ENCODE measurements at regions not wholly inside any gene's neighbourhood (a gene's known extent, or its start where the extent isn't known, plus 50 kb on each side); places are given as distances from the start of the nearest gene placed in this dataset.

DNA sequence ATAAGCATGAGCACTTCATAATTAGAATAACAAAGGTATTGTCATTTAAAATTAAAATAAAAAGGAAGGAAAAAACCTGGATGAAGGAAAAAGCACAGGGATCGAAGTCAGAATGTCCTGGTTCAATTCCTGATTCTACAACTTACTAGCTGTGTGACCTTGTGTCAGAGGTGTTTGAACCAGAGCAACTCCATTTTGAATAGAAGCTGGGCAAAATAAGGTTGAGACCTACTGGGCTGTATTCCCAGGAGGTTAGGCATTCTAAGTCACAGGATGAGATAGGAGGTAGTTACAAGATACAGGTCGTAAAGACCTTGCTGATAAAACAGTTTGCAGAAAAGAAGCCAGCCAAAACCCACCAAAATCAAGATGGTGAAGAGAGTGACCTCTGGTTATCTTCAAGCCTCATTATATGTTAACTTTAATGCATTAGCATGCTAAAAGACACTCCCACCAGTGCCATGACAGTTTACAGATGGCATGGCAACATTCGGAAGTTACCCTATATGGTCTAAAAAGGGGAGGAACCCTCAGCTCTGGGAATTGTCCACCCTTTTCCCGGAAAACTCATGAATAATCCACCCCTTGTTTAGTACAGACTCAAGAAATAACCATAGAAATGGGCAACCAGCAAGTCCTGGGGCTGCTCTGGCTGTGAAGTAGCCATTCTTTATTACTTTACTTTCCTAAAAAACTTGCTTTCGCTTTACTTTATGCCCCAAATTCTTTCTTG is 412.7 kb downstream of the PIK3R1 start:
- intact Hi-C loops (cut with micrococcal nuclease; ENCODE audit: unreplicated experiment) (no loop called here), in situ Hi-C loops (cut with HindIII; ENCODE audit: extremely low pct_ligation_motif_present, low pct_unique_long_range_greater_than_20kb) (no loop called here)
- DNase-seq (ENCODE audit: low spot score) (no peak), FAIRE-seq (no peak), ATAC-seq (no peak)
- Histone ChIP-seq H3K36me3 (replicated peaks in 1 of 2; ENCODE audit: control insufficient read depth in 1 of 2, insufficient read depth in 2 of 2, low read length in 2 of 2) (no peaks in the 10 kb centered on the region), H4K20me1 (ENCODE audit: insufficient read depth, low read length) (no peaks in the 10 kb centered on the region), H3K4me2 (ENCODE audit: low read depth, low read length) (no peak overlapping the region), H3K27me3 (ENCODE audit: control insufficient read depth in 1 of 2, insufficient read depth in 2 of 2, low read length in 2 of 2) (no peaks in the 10 kb centered on the region), H3K79me2 (ENCODE audit: insufficient read depth, low read length) (no peaks in the 10 kb centered on the region), H3K27ac (ENCODE audit: extremely low read length, insufficient read depth, low read length) (no peak overlapping the region), H3K4me3 (replicated peaks in 1 of 3; ENCODE audit: insufficient read depth in 1 of 3, low read depth in 2 of 3, low read length in 3 of 3) (no peak overlapping the region), H3K9ac (ENCODE audit: insufficient read depth, low read depth, low read length) (no peak overlapping the region), H3K9me3 (ENCODE audit: low read length) (no peaks in the 10 kb centered on the region), H3K4me1 (ENCODE audit: insufficient read depth, low read length) (no peaks in the 10 kb centered on the region), H2AFZ (ENCODE audit: low read length) (no peak overlapping the region)
- ChIA-PET CTCF (ENCODE audit: low intra/inter-chr PET ratio, low total read pairs) (no interaction called here), POLR2A (no interaction called here)
- 12% methylated on average over 5 of the region's 5 CpGs for WGBS (ENCODE audit: low lambda C conversion rate)
- no TSS peak for BruUV-seq (replicated peaks)
- TF ChIP-seq HDAC2 (CRISPR knock-in tag; IDR thresholded peaks at IDR 0.05) (no peak), E2F5 (CRISPR knock-in tag; conservative IDR thresholded peaks at IDR 0.05) (no peak), CREB1 (IDR thresholded peaks at IDR 0.05) (no peak), CREB1 (CRISPR knock-in tag; IDR thresholded peaks at IDR 0.05) (no peak), SAP130 (CRISPR knock-in tag; IDR thresholded peaks at IDR 0.05; ENCODE audit: low read depth) (no peak), EP300 (IDR thresholded peaks at IDR 0.05; ENCODE audit: low read depth in 2 of 2, low read length in 2 of 2) (no peak), EP300 (CRISPR knock-in tag; IDR thresholded peaks at IDR 0.05; ENCODE audit: borderline replicate concordance) (no peak), THAP8 (CRISPR knock-in tag; IDR thresholded peaks at IDR 0.05; ENCODE audit: borderline replicate concordance) (no peak), TRIM24 (CRISPR knock-in tag; IDR thresholded peaks at IDR 0.05) (no peak), ZFP36 (IDR thresholded peaks at IDR 0.05; ENCODE audit: borderline replicate concordance, low read depth, low read length, partially characterized antibody) (no peak)
- TF ChIP-seq, protein P1, sequence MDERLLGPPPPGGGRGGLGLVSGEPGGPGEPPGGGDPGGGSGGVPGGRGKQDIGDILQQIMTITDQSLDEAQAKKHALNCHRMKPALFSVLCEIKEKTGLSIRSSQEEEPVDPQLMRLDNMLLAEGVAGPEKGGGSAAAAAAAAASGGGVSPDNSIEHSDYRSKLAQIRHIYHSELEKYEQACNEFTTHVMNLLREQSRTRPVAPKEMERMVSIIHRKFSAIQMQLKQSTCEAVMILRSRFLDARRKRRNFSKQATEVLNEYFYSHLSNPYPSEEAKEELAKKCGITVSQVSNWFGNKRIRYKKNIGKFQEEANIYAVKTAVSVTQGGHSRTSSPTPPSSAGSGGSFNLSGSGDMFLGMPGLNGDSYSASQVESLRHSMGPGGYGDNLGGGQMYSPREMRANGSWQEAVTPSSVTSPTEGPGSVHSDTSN (CRISPR knock-in tag; IDR thresholded peaks at IDR 0.05) = no peak
- TF ChIP-seq, protein P2, sequence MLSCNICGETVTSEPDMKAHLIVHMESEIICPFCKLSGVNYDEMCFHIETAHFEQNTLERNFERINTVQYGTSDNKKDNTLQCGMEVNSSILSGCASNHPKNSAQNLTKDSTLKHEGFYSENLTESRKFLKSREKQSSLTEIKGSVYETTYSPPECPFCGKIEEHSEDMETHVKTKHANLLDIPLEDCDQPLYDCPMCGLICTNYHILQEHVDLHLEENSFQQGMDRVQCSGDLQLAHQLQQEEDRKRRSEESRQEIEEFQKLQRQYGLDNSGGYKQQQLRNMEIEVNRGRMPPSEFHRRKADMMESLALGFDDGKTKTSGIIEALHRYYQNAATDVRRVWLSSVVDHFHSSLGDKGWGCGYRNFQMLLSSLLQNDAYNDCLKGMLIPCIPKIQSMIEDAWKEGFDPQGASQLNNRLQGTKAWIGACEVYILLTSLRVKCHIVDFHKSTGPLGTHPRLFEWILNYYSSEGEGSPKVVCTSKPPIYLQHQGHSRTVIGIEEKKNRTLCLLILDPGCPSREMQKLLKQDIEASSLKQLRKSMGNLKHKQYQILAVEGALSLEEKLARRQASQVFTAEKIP (CRISPR knock-in tag; IDR thresholded peaks at IDR 0.05; ENCODE audit: borderline replicate concordance) = no peak

Data from HepG2 (cell line).